ENCODE measurements at regions not wholly inside any gene's neighbourhood (a gene's known extent, or its start where the extent isn't known, plus 50 kb on each side); places are given as distances from the start of the nearest gene placed in this dataset.

- DNase-seq = no peak
- no peaks in the 10 kb centered on the region for H3K27me3 ChIP-seq
- TF ChIP-seq, protein P1, sequence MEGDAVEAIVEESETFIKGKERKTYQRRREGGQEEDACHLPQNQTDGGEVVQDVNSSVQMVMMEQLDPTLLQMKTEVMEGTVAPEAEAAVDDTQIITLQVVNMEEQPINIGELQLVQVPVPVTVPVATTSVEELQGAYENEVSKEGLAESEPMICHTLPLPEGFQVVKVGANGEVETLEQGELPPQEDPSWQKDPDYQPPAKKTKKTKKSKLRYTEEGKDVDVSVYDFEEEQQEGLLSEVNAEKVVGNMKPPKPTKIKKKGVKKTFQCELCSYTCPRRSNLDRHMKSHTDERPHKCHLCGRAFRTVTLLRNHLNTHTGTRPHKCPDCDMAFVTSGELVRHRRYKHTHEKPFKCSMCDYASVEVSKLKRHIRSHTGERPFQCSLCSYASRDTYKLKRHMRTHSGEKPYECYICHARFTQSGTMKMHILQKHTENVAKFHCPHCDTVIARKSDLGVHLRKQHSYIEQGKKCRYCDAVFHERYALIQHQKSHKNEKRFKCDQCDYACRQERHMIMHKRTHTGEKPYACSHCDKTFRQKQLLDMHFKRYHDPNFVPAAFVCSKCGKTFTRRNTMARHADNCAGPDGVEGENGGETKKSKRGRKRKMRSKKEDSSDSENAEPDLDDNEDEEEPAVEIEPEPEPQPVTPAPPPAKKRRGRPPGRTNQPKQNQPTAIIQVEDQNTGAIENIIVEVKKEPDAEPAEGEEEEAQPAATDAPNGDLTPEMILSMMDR (IDR thresholded peaks at IDR 0.05) = no peak
- no peak for TF ChIP-seq EP300 (IDR thresholded peaks at IDR 0.05)
- no peak for TF ChIP-seq POLR2A (IDR thresholded peaks at IDR 0.05)
- no peaks in the 10 kb centered on the region for H3K4me1 ChIP-seq (ENCODE audit: insufficient read depth)
- no peak overlapping the region for H3K4me3 ChIP-seq
- no peaks in the 10 kb centered on the region for H3K9me3 ChIP-seq
- H3K27ac ChIP-seq = no peak overlapping the region
- intact Hi-C loops (cut with DNase I) = no loop called here
- H3K36me3 ChIP-seq = no peaks in the 10 kb centered on the region
- 67 to 75% (median 74%) methylated on average over 2 of the region's 2 CpGs for whole genome bisulfite sequencing, 3 donors
These were observed 330.8 kb downstream of the TRIM36 start for GRCh38 chr5:114838937-114839336.

GRCh38 chr5:114830114-114830513 lies 339.6 kb downstream of the TRIM36 start:
- 48 to 56% (median 54%) methylated on average over 2 of the region's 2 CpGs for WGBS, 3 donors
- intact Hi-C loops (cut with DNase I) = no loop called here

DNA sequence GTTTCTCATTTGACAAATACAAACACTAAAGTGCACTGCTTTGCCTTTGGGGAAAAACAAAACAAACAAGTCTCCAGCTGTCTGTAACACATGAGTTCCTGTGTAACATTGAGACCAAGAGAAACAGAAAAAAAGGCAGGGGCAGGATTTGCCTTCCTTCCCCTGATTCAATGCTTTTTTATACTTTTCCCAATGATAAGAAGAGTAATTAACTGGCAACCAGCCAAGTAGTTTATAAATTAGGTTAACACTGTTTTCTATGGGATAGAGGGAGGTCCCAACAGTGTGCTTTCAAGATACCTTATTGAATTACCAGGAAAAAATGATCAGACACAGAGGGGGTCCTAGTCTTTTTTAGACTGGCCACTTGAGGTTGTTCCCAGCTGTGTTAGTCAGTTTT lies 346.8 kb downstream of the TRIM36 start:
- Histone ChIP-seq H3K9me3 (no peaks in the 10 kb centered on the region), H3K27me3 (no peaks in the 10 kb centered on the region), H3K4me3 (no peak overlapping the region), H3K4me1 (ENCODE audit: insufficient read depth) (no peaks in the 10 kb centered on the region), H3K36me3 (no peaks in the 10 kb centered on the region), H3K27ac (no peak overlapping the region)
- TF ChIP-seq POLR2A (IDR thresholded peaks at IDR 0.05) = no peak
- TF ChIP-seq EP300 (IDR thresholded peaks at IDR 0.05) = no peak
- TF ChIP-seq, protein P1 (IDR thresholded peaks at IDR 0.05) = no peak
- intact Hi-C loops (cut with DNase I) = no loop called here
- DNase-seq = no peak

More at GRCh38 chr5:114830114-114830513, 339.6 kb downstream of the TRIM36 start:
- TF ChIP-seq, protein P1 (IDR thresholded peaks at IDR 0.05) = no peak
- TF ChIP-seq EP300 (IDR thresholded peaks at IDR 0.05) = no peak
- TF ChIP-seq POLR2A (IDR thresholded peaks at IDR 0.05) = no peak
- Histone ChIP-seq H3K4me3 (no peak overlapping the region), H3K27me3 (no peaks in the 10 kb centered on the region), H3K4me1 (ENCODE audit: insufficient read depth) (no peaks in the 10 kb centered on the region), H3K9me3 (no peaks in the 10 kb centered on the region), H3K27ac (no peak overlapping the region), H3K36me3 (no peaks in the 10 kb centered on the region)
- no peak for DNase-seq

DNA sequence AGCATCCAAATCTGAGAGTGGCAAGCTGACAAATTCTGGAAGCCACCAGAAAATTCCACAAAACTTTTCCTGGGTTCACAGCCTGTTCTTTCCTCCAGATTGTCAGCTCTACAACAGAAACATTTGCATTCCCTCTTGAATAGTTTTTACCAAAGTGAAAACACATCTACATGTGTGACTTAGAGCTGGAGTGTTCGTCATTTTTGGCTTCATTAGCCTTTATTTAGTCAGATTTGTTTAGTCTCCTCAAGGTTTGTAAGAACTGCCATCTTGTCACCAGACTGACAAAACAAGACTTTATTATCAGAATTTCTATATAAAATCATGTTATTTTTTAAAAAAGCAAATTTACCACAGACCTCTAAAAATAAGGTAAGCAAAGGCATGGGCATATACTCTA lies 347.3 kb downstream of the TRIM36 start:
- H3K9me3 ChIP-seq = no peaks in the 10 kb centered on the region
- no peaks in the 10 kb centered on the region for H3K27me3 ChIP-seq
- TF ChIP-seq, protein P1 (IDR thresholded peaks at IDR 0.05) = no peak
- TF ChIP-seq POLR2A (IDR thresholded peaks at IDR 0.05) = no peak
- no peak for TF ChIP-seq EP300 (IDR thresholded peaks at IDR 0.05)
- H3K27ac ChIP-seq = no peak overlapping the region
- H3K4me1 ChIP-seq (ENCODE audit: insufficient read depth) = no peaks in the 10 kb centered on the region
- no peak overlapping the region for H3K4me3 ChIP-seq
- WGBS, 3 donors = 39 to 64% (median 48%) methylated on average over 1 of the region's 1 CpG
- DNase-seq = no peak
- intact Hi-C loops (cut with DNase I) = no loop called here
- no peaks in the 10 kb centered on the region for H3K36me3 ChIP-seq

GRCh38 chr5:114790403-114790792 lies 379.3 kb downstream of the TRIM36 start:
- no peaks in the 10 kb centered on the region for H3K36me3 ChIP-seq
- H3K4me1 ChIP-seq (ENCODE audit: insufficient read depth) = no peaks in the 10 kb centered on the region
- H3K4me3 ChIP-seq = no peak overlapping the region
- TF ChIP-seq, protein P1 (IDR thresholded peaks at IDR 0.05) = no peak
- TF ChIP-seq POLR2A (IDR thresholded peaks at IDR 0.05) = no peak
- no peak for TF ChIP-seq EP300 (IDR thresholded peaks at IDR 0.05)
- H3K27ac ChIP-seq = no peak overlapping the region
- intact Hi-C loops (cut with DNase I) = no loop called here
- DNase-seq = no peak
- H3K27me3 ChIP-seq = no peaks in the 10 kb centered on the region
- WGBS, 3 donors = 68 to 79% (median 70%) methylated on average over 2 of the region's 2 CpGs
- no peaks in the 10 kb centered on the region for H3K9me3 ChIP-seq
